NOMO-1 treated with dmso at 0.1 percent for 144 hours (cell line): ENCODE measurements at regions not wholly inside any gene's neighbourhood (a gene's known extent, or its start where the extent isn't known, plus 50 kb on each side); places are given as distances from the start of the nearest gene placed in this dataset.

Experiments used
- DNase-seq: peaks from one replicate; lab custom pipeline; 2025; ENCODE audit not compliant: unreplicated experiment; lab: John Stamatoyannopoulos, UW

DNA sequence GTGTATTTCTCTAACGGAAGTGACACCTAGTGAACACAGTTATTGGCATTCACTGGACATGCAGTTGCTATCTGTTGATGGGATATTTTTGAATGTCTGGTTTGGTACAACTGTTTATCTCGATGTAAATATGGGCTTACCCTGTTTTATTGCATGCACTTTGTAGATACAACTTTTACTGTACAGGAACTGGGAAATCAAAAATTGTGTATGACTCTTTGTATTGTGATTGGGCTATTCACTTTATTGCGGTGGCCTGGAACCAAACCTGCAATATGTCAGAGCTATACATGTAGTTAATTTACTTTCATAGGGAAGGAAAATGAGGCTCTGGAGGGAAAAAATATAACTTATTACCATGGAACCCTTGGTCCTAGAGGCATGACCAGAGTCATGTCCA lies 380.7 kb upstream of the KIRREL3 start:
- DNase-seq: no peak

DNA sequence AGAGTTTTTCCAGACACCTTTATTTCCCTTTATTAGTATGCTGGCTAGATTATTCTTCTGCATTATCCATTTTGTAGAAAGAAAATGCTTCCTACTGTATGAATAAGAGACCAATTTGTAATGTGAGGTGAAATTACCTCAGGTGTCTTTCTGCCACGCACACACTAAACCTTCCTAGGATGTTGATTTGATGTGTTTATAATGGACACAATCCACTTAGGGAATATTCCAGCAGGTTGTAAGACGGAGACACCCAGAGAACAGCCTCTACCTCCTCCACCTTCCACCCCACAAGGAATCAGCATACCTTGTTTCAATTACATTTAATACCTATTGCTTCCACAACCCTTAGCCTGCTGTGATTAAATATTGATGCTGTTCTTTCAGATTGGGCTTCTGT lies 379.1 kb upstream of the KIRREL3 start:
- DNase-seq: no peak

DNA sequence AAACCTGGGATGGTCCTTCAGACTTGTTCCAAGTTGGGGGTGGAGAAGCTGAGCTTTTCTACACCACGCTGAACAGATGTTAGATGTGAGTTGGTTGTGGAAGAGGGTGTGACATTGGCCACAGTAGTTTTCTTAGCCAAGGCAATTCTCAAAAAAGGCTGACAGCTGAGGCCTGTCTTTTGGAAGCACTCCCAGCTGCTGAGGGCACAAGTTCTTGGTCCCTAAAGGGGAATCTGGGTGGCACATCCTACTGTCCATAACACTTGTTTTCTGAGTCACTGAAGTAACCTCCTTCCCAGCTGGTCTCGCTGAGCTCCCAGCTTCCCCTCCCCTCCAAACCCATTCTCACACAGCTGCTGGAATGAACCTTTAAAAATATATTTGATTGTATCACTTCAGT lies 375.7 kb upstream of the KIRREL3 start:
- DNase-seq: no peak

DNA sequence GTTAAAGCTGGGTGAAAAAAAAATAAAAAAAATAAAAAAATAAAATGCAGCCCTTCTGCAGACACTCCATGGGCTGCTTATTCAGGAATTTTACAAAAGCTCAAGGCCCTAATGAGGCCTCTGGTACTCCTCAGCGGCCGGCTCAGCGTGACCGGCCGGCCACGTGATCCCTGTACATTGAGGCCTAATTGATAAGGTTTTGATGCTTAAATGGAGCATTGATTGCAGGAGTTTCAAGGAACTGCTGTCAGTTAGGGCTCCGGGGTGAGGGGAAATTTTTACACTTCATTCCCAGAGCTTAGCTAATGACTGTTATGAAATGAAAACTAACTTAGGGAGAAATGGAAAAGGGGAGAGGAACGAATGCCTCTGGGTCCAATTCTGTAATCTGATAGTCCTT lies 368.8 kb upstream of the KIRREL3 start:
- DNase-seq: no peak

DNA sequence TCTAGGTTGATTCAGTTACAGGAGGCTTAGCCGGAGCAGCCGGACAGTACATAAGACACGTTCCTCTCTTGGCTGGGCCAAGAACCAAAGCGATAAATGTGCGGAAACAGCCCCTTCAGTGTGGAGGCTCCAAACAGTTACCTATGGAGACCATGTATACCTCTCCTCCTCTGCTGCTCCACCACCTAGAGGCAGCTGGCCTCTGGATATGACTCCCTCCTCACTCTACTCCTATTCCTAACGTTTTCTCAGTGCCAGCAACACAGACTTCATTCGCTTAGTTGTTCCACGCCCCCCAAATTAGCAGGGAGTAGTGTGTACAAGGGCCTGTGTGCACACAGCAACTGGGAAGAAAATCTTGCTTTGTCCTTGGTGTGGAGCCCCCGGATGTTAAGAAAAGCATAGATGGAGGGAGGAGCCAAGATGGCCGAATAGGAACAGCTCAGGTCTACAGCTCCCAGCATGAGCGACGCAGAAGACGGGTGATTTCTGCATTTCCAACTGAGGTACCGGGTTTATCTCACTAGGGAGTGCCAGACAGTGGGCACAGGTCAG lies 362.3 kb upstream of the KIRREL3 start:
- no peak for DNase-seq

DNA sequence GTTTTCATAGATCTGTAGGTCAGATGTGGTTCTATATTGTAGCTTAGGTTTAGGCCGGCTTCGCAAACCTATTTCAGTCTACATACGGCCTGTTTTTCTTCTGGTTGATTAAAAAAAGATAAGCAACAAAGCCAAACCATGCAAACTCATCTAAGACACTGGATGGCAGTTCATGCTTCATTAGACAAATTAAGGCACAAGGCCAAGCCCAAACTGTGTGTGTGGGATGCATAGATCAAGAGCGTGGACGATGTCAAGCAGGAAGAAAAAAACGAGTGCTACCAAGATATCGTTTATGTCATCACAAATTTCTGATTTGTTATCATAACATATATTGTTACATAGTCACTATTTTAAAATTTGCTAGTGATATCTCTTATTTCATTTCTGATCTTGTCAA lies 357.6 kb upstream of the KIRREL3 start:
- no peak for DNase-seq

DNA sequence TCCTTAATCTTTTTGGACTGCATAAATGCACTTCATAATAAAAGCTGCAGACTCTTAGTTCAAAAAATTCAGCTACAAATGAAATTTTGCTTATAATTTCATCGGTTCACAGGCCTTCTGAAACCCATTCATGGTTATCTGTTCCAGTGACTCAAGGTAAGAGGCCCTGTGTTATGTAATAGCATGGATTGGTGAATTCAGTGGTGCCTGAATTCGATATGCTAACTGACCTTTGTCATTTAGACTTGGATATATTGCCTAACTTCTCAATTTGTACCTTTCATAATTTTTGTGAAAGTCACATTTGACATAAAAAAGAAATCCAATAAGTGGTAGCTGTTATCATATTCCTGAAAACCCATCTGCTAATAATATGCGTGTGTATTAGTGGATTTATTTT lies 349.9 kb upstream of the KIRREL3 start:
- DNase-seq: no peak

DNA sequence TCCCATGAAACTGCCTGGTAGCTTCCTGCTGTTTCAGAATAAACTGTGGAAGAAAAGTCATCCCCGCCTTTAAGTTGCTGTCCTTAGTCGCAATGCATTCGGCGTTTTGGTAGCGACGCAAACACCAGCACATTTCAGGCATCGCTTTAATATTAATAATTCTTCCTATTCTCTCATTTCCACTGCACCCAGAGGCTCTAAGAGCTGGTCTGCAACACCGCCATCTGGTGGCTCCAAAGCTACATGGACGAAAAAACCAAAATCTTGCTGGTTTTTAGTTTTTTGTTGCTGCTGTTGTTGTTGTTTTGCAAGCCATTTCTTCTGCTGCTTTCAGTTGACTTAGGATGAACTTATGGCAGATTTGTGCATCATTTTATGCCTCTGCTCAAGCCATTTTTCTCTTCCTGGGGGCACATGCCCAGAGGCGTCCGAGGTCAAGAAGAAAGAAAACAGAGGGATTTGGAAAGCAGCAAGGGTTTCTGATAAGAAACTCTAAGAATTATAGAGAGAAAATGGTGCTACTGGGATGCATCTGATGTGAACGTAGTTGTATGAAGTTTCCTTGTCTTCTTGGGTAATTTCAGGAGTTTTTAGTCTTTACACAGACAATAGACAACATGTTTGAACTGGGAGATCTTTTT lies 345.4 kb upstream of the KIRREL3 start:
- DNase-seq: no peak

DNA sequence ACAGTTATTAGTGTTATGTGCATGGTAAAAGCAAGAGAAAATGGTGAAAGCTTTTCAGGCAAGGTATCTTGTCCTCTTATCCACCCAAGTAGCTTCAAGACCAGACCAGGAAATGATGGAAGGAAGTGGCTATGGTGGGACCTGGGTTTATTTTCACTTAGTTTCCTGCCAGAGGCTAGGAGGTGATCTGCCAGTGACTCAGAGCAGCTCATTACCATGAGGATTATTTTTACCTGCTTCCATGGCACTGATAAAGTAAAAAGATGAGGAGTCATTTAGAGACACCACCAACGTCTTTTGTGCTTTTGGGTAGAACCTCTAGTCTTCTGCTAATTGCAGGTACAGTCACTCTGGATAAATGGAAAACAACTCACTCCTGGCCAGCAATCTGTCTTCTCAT lies 339.9 kb upstream of the KIRREL3 start:
- no peak for DNase-seq

DNA sequence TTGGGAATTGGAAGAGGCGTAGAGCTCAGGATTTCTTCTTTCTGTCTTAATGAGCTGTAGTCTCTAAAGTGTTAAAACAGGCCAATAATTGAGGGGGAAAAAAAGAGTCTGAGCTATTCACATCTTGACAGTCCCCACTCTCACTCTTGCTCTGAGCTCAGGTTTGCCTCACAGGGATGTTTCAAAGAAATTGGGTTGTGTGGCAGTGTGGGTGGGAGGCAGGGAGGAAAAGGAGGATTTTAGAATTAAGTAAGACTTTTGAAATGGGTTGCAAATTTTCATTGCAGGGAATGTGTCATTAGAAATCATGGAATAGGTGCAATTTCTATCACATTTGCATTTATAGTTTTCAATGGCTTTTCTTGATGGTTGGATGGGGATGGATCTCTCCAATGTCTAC lies 338.8 kb upstream of the KIRREL3 start:
- DNase-seq: no peak

DNA sequence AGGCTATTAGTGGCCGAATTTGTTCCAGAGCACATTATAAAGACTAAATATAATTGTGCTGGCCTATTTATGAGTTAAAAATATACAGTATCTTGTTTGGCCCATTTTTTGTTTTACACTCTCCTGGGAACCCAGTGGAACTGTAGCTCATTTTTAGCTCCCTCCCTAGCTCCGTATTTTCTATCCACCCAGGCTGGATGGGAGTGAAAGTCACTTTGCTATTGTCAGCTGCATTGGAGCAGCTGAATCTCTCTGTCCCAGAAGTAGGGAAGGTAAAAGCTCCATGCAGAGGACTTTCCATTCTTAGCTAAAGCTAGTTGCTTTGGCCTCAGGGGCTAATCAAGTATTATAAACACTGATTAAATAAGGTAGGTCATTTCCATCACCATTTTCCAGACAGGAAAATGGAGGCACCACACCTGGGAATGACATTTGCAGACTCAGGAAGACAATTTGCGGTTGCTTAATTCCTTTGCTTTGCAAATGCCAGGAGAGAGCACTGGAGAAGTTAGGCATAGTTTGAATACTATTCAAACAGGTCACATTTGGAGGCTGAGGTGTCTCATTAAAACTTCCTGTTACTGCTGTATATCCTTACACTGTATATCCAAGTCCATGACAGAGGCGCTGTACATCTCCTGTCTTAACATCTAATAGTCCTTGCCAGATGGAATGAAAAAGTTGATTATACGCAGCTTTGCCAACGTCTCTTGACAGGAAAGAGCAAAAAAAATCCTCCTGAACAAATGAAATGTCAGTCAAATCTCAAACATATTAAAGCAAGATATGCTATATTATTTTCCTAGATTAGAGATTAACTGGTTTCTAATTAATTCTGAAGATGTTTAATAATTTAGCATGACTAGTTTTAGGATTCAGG lies 338.1 kb upstream of the KIRREL3 start:
- no peak for DNase-seq

DNA sequence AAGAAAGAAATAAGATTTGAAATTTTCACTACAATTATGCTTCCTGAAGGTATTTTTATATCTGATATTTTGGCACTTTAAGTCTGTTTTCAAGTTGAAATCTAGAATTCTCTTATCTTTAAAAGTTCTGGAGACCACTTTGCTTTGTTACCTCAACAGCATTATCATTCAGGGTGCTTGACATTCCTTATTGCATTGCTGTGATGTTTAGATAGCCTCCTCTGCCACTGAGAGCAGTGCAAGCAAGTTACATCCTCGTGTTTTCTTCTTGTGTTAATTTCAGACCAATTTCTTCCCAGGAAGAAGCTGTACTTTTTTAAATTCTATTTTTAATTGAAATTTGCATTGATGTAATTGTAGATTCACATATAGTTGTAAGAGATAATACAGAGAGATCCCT lies 333.9 kb upstream of the KIRREL3 start:
- DNase-seq: no peak

DNA sequence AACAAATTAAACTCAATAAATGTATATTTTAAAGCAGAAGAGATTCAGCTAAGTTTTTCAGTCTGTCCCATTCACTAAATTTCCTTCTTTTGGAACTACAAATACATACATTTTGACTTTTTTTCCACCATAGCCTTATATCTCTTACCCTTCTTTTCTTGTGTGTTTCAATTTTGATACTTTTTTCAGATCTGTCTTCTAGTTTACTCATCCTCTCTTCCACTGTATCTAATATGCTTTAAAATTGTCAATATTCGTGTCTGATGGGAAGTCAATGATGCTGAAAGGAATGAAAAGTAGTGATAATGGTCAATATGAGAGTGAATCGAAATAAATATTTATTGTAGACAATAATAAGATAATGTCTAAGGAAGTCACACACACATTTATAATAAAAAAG lies 332.3 kb upstream of the KIRREL3 start:
- no peak for DNase-seq

DNA sequence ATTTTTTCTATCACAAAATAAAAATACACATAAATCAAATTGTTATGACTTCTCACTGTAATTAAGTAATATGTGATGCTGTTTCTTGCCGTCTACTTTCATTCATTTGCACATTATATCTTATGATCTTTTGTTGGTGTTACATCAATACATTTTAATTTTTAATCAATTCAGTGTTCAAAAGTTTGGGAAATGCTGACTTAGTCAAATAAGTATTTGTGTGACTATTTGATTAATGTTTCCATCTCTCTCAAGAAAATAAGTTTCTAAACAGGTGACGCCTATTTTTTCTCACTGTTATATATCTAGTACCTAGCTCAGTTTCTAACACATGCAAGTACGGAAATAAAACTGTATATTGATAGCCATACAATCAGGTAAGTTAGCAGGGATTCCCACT lies 329.5 kb upstream of the KIRREL3 start:
- no peak for DNase-seq

DNA sequence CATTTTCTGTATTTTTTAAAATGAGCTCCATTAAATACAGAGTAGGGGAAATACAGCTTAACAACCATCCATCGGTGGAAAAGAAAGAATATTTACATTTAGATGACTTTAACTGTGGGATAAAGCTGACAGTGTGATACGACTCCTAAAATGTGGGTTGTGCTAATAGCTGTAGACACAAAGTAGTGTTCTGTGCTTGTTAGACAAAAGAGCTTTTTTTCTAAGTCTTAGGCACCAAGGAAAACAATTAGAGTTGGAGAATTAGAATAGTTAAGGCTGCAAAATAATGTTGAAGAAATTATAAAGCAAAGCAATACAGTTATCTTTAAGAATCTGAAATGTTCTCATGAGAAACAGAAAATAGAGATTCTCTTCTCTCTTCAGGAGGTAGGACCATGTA lies 307.7 kb upstream of the KIRREL3 start:
- DNase-seq: no peak

DNA sequence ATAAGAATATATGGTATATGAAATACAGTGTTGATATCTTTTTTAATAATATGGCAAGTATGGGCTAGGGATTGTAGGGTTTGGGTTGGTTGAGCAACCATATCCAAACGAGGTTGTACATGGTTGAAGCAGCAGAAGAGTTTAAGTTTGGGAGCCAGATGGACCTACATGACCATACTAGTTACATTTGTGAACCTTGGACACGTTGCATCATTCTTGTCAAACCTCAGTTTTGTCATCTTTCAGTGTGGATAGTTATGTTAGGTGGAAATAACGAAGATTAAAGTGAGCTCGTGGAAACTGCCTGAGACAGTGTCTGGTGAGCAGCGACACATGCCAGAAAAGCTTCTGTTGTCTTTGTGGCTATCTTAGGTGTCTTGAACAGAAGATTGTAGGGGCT lies 307.1 kb upstream of the KIRREL3 start:
- DNase-seq: no peak

DNA sequence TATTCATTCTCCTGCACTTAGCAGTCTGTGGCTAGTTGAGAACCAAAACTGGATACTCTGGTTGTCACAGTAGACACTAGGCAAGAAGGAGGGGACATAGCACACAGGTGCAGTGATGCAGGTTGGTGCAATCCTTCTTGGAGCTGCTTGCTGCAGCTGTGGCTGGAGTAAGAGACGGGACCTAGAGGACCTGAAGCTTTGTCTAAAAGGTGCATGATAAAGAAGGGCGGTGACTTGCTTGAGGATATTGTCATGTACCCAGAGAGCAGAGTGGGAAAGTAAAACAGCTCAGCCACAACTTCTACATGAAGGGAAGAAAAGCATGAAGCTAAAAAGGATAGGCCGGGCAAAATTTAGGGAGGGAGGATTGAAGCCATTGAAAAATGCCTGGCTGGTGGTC lies 304.1 kb upstream of the KIRREL3 start:
- DNase-seq: no peak

DNA sequence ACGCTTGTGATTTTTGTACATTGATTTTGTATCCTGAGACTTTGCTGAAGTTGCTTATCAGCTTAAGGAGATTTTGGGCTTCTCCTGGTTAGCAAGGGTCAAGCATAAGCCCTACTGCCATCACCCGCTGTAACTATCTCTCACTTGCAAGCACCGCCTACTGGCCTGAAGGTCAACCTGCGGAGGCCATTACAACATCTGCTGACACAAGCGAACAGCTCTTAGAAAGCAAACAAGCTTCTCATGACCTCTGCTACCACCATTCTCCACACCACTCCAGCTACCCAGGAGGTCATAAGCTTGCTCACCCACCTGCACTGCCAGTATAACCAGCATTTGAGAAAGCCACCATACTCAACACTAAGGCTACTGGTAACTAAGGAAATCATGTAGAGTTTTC lies 288.4 kb upstream of the KIRREL3 start:
- DNase-seq: no peak

DNA sequence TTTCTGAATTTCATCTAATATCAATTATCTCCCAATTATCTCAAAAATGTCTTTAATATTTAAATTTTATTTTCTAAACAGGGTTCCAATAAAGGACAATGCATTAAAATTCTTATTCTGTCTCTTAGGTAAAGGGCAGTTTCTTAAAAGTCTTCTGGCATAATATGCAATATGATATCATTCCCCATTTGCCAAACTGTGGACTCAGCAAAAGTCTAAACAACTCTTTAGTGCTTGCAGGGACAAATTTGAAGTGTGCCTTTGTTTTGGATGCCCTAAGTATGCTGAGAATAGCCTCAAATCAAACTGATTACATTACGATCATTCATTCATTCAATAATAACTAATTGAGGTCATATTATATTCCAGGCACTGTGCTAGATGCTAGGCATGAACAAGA lies 281.0 kb upstream of the KIRREL3 start:
- no peak for DNase-seq

DNA sequence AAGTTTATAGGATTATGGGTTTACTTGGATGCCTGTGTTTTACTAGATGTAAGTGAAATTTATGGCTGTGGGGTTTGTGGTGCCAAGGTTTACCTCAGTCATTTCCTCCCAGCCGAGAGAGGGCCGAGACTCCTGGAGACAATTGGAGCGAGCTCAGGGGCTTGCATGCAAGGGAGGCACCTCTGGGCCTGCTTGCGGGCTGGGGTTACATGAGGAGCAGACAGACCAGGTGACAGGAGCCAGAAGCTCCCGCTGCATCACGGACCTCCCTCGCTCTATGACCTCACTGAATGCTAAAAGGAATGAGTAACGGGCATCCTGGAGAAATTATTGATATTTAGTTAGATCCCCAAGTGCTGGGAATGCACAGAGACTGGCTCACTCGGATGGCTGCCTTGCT lies 275.2 kb upstream of the KIRREL3 start:
- DNase-seq: no peak

DNA sequence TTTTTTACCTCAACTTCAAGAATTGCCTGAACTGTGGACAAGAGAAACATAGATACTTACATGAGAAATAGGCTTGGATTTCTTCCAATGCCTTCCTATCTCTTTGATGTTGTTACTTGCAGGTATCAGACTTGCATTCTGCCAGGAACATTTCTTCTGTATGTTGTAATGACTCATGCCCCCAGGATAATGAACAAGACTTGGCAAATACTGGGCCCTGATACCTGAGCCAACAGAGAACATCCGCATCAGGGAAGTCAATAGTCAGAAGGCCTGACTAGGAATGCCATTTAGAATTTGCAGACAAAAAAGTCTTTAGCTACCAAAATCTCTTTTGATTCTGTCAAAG lies 273.7 kb upstream of the KIRREL3 start:
- no peak for DNase-seq

DNA sequence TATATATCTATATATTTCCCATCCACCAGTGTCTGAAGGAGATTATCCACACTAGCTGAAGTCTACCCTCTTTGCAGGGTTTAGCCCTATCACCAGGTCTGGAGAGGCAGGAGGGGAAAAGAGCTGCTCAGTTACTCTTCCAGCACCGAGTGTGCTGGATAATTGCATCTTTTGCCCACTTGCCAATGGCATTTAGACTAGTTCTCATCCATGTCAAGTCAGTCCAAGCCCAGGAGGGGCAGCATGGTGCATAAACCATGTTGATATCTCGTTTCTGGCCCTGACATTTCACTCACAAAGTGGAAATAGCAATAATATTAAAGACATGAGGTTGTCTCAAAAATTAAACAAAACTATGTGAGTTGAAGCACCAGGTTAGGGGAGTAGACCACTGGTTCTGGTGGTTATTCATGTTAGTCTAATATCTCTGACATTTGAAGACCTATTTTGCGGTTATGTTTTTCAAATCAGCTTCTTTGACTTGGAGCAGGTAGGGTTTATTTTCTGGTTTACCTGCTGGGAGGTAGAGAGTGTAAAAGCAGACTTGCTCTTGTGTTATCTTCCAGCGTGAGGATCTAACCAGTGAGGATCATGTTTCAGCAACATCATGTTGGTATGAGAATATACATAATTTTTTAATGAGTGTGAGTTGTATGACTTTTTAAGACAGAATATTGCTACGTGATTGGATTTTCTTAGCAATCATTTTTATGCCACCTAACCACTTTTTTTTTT lies 273.2 kb upstream of the KIRREL3 start:
- DNase-seq: no peak
